ENCODE measurements at regions not wholly inside any gene's neighbourhood (a gene's known extent, or its start where the extent isn't known, plus 50 kb on each side); places are given as distances from the start of the nearest gene placed in this dataset.
"Not testable (repeated sequence)": the region's sequence is repeated elsewhere in the genome, so short reads cannot be mapped to it uniquely, and the experiment has no call there.

DNA sequence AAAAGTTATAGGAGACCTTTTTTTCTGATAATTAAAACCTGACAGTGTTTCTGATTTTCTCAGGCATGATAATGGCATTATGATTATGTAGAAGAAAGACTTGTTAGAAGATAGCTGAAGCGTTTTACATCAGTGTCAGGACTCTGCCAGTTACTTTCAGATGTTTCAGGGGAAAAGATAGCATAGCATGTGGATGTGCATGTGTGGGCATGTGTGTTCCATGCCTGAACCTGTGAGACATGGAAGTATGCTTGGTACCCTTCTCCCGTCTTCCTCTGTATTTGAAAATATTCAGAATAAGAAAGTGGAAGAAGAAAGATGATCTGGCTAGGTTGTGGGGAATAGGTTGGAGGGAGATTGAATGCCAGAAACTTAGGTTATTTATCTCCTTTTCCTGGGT, 113.1 kb upstream of the PCAT7 start:
- no peak for DNase-seq (ENCODE audit: low read depth)
- no peak for TF ChIP-seq CTCF (IDR thresholded peaks at IDR 0.05; ENCODE audit: low read depth, low read length, missing control alignments)
- H3K4me3 ChIP-seq (ENCODE audit: low read depth, low read length): no peak overlapping the region

DNA sequence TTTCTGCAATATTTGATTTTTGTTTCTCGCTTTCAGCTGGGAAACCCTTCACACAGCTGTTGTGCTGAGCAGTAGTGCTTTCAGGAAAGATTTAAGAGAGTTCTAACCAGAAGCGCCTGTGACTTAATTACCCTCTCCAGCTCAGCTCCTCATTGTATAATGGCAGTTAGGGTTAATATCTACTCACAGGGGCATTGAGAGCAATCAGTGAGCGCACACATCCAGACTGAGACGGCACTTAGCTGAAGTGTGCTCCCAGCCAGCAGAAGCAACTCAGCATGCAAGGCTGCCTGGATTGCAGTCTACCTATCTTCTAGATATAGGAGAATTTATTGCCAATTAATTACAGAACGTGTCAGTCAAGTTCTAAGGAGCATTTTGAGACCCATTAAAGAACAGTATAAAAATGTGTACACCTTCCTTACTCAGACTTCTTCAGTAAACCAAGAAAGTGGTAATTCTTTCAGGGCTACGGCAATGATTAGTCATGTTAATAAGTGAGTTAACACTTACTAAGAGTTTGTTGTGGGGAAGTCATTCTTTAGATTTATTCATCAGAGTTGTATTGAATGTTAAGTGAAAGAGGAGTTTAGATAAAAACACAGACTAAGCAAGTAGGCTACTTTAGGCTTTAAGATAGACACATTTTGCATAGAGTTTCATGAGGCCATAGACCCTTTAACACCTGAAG, 111.7 kb upstream of the PCAT7 start:
- DNase-seq (ENCODE audit: low read depth): no peak
- no peak for TF ChIP-seq CTCF (IDR thresholded peaks at IDR 0.05; ENCODE audit: low read depth, low read length, missing control alignments)
- no peak overlapping the region for H3K4me3 ChIP-seq (ENCODE audit: low read depth, low read length)

DNA sequence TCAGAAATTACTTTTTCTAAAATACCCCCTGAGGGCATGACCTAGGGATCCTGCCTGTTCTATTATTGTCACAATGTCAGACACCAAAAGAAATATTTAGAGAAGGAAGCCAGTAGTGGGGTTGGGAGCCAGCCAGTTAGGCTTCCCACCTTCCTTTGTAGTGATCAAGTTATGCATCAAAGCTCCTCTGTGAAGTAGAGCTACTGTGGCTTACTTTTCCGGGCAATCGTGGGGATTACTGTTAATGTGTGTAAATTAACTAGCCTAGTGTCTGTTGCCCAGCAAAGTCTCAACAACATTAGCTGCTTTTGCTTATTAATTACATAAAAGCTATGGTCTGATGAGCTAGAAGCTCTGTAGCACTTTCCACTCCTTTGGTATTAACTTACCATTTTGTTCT, 109.0 kb upstream of the PCAT7 start:
- TF ChIP-seq CTCF (IDR thresholded peaks at IDR 0.05; ENCODE audit: low read depth, low read length, missing control alignments): no peak
- no peak overlapping the region for H3K4me3 ChIP-seq (ENCODE audit: low read depth, low read length)
- DNase-seq (ENCODE audit: low read depth): no peak

DNA sequence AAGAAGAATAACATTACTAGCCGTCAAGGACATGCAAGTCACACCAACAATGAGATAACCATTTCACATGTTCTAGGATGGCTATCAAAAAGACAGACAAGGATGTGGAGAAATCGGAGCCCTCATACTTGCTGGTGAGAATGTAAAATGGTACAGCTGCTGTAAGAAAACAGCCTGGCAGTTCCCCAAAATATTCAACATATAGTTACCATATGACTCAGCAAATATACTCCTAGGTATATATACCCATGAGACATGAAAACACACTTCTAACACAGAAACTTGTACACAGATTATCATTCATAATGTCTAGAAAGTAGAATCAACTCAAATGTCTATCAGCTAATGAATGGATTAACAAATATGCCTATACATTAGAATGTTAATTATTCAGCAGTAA, 105.4 kb upstream of the PCAT7 start:
- H3K4me3 ChIP-seq (ENCODE audit: low read depth, low read length): no peak overlapping the region
- DNase-seq (ENCODE audit: low read depth): no peak
- no peak for TF ChIP-seq CTCF (IDR thresholded peaks at IDR 0.05; ENCODE audit: low read depth, low read length, missing control alignments)

DNA sequence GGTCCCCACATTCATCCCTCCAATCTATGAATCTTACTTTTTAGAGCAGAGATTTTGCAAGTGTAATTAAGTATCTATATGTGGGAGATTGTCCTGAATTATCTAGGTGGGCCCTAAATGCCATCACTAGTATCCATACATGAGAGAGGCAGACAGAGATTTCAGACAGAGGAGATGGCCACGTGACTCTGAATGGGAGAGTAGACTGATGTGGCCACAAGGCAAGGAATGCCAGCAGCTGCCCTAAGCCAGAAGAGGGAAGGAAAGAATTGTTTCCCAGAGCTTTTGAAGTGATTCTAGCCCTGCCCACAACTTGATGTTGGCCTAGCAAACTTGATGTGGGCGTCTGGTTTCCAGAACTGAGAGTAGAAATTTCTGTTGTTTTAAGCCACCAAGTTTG, 90.1 kb upstream of the PCAT7 start:
- H3K4me3 ChIP-seq (ENCODE audit: low read depth, low read length): no peak overlapping the region
- DNase-seq (ENCODE audit: low read depth): no peak
- TF ChIP-seq CTCF (IDR thresholded peaks at IDR 0.05; ENCODE audit: low read depth, low read length, missing control alignments): no peak

- not testable (repeated sequence) for DNase-seq (ENCODE audit: low read depth); H3K4me3 ChIP-seq (ENCODE audit: low read depth, low read length)
These were observed 82.8 kb upstream of the PCAT7 start for GRCh38 chr9:94472063-94472462.

GRCh38 chr9:94472806-94473360, 82.0 kb upstream of the PCAT7 start:
- no peak for DNase-seq (ENCODE audit: low read depth)
- no peak overlapping the region for H3K4me3 ChIP-seq (ENCODE audit: low read depth, low read length)

More at GRCh38 chr9:94472806-94473360, 82.0 kb upstream of the PCAT7 start:
- TF ChIP-seq CTCF (IDR thresholded peaks at IDR 0.05; ENCODE audit: low read depth, low read length, missing control alignments): no peak

Measured in GM12864 (cell line).